HG03025 (cell line): ENCODE measurements at regions not wholly inside any gene's neighbourhood (a gene's known extent, or its start where the extent isn't known, plus 50 kb on each side); places are given as distances from the start of the nearest gene placed in this dataset.

ENCODE experiments used
- ATAC-seq: cut with Tn5 transposase; IDR thresholded peaks from one replicate; pipeline ENCODE4 v1.9.1; 2021; ENCODE audit warnings: mild to moderate bottlenecking, moderate library complexity; ENCODE audit not compliant: unreplicated experiment, low FRiP score

- no peak for ATAC-seq
Observed at GRCh38 chr7:24341691-24342413, 57.9 kb downstream of the NPY start.

- ATAC-seq: no peak
Observed at GRCh38 chr7:24343614-24344013, 59.6 kb downstream of the NPY start.

GRCh38 chr7:24346129-24346528 lies 62.1 kb downstream of the NPY start:
- no peak for ATAC-seq

GRCh38 chr7:24346716-24347115 lies 62.7 kb downstream of the NPY start:
- ATAC-seq: no peak

GRCh38 chr7:24349339-24349738 lies 65.3 kb downstream of the NPY start:
- ATAC-seq: no peak

DNA sequence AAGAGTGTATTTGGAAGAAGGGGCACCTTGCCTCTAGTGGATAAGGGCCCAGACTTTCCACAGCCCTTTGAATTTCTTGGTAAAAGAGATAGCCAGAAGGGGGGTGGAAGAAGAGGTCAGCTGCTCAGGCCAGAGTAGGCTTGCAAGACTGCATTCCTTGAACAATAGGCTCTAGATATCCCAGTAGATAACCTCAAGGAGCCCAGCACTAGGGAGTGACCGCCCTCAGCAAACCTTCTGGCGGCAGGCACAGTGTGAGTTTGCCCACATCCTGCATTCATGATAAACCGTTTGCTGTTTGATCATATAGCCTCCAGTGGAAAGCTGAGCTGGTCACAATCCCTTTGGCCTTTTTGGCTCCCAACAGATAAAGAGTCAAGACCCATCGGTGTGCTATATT lies 70.5 kb downstream of the NPY start:
- no peak for ATAC-seq

DNA sequence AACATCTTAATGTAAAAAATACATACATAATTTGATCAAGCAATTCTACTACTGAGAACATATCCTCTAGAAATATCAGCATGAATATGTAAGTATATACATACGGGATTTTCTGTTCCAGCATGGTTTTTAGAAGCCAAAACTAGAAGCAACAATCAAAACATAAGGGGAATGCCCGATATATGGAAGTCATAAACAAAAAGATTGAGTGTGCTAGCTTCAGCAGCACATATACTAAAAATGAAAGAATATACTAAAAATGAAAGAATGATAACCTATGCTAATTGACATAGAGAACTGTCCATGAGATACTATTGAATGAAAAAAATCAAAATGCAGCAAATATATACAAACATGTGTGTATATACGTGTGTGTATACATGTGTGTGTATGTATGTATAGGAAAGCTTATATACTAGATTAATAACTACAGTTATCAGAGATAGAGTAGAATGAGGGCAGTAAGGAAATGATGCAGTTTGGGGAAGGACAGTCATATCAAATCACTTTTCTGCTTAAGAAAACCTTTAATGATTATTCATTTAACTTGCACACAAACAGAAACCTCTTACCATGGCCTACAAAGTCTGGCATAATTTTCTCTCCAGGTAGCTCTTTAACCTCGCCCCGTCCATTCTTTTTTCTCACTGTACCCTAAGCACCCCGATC lies 72.9 kb downstream of the NPY start:
- no peak for ATAC-seq

DNA sequence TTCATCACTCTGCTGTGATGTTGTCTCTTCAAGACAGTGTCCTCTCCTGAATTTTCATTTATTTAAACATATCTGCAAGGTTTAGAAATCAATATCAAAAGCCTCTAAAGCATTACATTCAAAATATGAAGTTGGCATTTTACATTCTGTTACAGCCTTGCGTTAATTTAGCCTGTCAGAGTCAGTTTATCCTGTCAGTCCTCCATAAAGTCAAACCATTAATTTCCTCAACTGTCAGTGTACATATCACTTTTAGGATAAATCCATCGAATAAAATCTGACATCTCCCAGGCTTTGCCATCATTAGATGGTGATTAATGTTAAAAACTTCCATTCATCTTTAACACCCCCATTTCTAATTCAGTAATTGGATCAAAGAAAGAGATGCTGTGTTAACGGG lies 77.0 kb downstream of the NPY start:
- no peak for ATAC-seq

DNA sequence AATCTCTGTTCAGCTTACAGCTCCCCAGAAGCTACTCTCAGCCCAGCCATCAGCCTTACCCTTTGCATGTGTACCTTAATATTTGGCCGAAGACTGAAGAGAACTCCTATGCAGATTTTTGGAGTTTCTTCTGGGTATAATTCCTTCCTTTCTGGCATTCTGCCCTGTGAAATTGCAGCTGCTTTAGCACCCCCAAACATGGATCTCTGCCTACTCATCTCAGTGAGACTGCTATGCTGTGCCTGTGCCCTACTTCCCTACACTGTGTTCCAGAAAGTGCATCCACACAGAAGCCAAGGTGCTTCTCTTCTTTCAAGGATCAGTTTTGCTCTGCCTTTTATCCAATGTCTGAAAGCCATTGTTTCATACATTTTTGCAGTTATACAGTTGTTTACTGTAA lies 81.6 kb downstream of the NPY start:
- ATAC-seq: no peak

DNA sequence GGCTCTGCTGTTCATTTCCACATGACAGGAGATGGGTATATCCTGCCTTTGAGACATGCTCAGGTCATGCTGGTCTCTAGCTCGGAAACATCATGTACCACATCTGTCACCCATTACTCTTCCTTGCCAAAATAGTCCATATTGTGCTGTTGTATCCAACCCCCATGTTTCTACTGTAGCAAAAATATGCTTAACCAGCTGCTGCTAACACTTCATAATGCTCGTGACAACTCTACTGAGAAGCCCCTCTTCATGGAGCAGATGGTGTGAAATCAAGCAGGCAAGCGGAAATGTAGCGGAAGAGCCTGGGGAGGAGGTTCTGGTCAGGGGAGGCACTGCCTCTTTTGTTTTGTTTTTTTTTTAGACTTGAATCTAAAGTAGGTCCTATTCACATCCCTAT lies 82.9 kb downstream of the NPY start:
- ATAC-seq: no peak

DNA sequence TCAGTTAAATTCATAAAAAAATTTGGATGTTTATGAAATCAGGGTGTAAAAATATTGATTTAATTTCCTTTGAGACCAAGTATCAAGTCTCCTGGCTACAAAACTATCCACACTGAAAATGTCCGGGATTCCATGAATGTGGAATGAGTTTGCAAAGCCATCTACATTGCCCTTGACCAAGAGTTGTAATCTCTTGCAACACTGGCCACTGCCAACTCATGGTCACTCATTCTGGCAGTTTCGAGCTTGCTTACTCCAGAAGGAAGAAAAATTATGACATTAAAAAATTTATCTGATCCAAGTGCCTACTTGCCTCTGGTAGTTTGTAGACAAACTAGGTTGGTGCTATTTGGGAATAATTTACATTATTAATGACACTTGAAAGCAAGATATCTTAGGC lies 84.2 kb downstream of the NPY start:
- no peak for ATAC-seq

- no peak for ATAC-seq
Observed at GRCh38 chr7:24370541-24370940, 86.6 kb downstream of the NPY start.

DNA sequence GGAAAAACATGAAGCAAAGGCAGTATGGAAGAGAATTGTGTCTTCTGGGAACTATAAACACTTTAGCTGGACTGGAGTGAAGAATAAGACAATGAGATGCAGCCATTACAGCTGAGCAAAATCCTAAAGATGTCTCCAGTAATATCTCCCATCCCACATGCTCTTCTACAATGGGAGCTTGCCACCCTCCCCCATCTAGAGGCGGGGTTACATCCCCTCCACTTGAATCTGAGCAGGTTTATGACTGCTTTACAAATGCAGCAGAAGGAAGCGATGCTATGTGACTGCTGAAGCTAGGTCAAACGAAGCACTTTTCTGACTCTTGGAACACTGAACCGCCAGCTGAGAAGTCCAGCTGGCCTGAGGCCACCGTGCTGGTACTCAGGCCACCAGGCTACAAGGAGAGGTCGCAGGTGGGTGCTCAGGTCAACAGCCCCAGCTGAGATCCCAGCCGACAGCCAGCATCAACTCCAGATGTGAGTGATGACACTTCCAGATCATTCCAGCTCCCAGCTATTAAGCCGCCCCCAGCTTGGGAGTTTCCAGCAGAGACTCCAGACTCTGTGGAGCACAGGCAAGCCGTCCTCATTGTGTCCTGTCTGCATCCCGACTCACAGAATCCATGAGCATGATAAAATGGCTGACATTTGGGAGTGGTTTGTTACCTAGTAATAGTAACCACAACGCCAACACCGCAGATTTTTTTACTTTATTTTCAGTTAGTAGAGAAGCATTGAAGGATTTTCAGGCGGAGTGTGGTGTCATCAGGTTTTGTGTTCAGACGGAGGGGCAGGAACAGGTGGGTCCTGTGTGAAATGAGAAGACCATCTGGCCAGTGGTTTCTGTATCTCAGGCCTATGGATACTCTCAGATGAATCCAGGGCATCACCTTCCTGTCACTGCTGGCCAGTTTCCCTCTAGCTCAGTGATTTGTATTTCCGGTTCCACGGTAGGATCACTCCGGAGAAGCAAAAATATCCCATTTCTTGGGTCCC lies 89.3 kb downstream of the NPY start:
- no peak for ATAC-seq

DNA sequence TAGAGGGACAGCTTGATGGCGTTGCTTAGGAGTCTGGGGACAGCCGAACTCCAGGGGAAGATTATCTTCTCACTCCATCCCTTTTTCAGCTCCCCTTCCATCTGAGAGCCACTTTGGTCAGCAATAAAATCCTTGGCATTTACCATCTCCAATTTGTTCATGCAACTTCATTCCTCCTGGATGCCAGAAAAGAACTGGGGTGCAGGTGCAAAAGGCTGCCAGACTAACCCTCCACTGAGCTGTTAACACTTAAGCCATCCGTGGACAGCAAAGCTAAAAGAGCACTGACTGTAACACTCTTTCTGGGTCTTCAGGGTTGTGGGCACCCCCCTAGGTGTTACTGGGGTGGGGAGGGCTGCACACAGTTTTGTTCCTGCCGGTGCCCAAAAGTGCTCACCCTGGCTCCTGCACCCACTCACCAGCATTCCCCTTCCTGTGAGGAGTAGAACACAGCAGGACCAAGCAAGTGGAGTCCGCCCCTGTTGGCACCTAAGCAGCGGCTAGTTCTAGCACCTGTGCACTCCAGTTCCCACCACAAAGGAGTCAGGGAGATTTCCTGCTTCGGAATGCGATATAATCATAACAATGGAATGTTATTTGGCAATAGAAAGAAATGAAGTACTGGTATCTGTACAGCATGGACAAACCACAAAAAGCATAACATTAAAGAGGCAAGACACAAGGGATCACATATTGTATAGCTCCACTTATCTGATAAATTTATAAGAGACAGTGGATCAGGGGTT lies 95.1 kb downstream of the NPY start:
- ATAC-seq: no peak

DNA sequence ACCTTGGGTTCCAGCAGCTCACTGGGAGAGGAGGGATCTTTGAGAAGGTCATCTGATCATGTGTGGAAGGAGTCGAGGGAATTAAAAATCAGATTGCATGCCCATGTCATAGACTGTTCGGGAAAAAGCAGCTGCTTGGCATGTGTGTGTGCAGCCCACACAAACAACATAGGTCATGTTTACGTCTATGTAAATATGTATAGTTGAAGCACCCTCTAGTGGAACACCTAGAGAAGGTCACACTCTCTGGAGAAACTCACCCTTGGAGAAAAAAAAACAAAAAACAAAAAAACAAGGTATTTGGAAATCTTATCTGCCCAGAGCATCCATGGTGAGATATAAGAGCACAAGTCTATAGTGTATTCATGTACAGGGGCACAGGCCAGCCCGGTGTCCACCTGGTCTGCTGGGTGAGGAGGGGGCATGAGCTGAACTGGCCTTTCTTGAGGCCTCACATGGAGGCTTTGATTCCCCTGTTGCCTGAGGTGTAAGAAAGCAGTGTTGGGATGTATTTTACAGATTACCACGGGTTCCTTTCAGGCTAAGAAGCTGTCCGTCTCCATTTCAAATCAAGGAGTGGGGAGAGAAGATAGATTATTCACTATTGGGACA lies 98.0 kb downstream of the NPY start:
- no peak for ATAC-seq

- ATAC-seq: no peak
Observed at GRCh38 chr7:24383055-24383454, 99.1 kb downstream of the NPY start.

DNA sequence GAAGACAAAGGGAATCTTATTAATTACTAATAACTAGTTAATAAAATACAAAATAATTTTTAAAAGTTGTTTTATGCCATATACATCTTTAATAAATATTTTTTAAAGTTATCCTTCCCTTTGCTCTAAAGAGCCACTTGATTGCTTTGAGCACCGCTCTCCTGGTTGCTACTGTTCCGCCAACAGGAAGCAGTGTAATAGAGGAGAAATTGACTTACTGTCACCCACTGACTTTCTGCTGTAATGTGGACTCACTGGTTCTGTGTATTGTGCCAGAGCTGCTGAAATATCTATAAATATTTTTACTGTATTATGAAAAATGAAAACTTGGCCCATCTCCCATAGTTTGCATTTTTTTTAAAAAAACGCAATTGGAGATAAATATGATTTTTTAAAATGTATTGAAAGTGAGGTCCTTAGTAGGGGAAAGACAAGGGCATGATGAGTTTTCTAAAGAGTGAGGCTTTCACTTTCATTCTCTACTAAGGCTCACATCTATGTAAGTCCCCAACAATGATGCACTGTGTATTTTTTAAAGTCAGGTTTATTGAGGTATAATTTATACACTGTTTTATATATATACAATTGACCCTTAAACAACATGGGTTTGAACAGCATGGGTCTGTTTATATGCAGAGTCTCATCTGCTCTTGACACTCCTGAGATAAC lies 100.5 kb downstream of the NPY start:
- ATAC-seq: no peak

DNA sequence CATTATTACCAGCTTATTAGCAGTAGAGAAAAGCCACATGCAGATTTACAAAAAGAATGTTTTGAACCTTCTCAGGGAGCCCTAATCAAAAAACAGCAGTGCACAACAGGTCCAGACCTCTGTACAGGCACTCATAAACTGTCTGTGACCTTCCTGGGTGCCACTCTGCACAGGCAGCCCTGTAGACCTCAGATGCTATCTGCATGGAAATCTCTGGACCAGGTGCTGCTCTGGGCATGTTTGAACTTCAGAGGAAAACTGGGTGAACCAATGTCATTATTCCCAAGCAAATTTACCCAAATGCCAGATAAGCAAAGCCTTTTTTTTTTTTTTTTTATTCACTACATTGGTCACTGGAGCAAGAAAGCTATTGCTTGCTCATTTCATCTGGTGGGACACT lies 104.2 kb downstream of the NPY start:
- no peak for ATAC-seq

GRCh38 chr7:24390376-24391157 lies 106.6 kb downstream of the NPY start:
- no peak for ATAC-seq
